Neural crest cell (in vitro differentiated cells): ENCODE measurements at regions not wholly inside any gene's neighbourhood (a gene's known extent, or its start where the extent isn't known, plus 50 kb on each side); places are given as distances from the start of the nearest gene placed in this dataset.

Source experiments
- DNase-seq: peaks from one replicate; pipeline ENCODE4 v3.0.0; 2021; ENCODE audit warnings: low read depth, mixed read lengths, low spot score
- H3K27ac Mint-ChIP-seq: one replicate; pipeline ENCODE4 v1.8.0; 2021; ENCODE audit warnings: mild to moderate bottlenecking, mixed read lengths; ENCODE audit not compliant: unreplicated experiment
- H3K27me3 Mint-ChIP-seq: 2 replicates; pipeline ENCODE4 v1.8.0; 2021; ENCODE audit warnings: low read depth, mild to moderate bottlenecking, mixed read lengths
- H3K36me3 Mint-ChIP-seq: 2 replicates; pipeline ENCODE4 v1.8.0; 2021; ENCODE audit warnings: low read depth, mild to moderate bottlenecking, mixed read lengths
- H3K4me1 Mint-ChIP-seq: 2 replicates; pipeline ENCODE4 v1.8.0; 2021; ENCODE audit warnings: mixed read lengths
- H3K4me3 Mint-ChIP-seq: one replicate; pipeline ENCODE4 v1.8.0; 2021; ENCODE audit warnings: mild to moderate bottlenecking, mixed read lengths
- H3K9me3 Mint-ChIP-seq: 2 replicates; pipeline ENCODE4 v1.8.0; 2021; ENCODE audit warnings: mixed read lengths
- TF ChIP-seq, protein P1 (sequence below): fragments of 200-600 bp; sonication (generic); conservative IDR thresholded peaks from 2 replicates; pipeline ENCODE4 v1.5.0; 2021; ENCODE audit warnings: antibody characterized with exemption, mild to moderate bottlenecking

- H3K4me3 Mint-ChIP-seq = no peak overlapping the region
- H3K9me3 Mint-ChIP-seq = no peaks in the 10 kb centered on the region
- TF ChIP-seq, protein P1, sequence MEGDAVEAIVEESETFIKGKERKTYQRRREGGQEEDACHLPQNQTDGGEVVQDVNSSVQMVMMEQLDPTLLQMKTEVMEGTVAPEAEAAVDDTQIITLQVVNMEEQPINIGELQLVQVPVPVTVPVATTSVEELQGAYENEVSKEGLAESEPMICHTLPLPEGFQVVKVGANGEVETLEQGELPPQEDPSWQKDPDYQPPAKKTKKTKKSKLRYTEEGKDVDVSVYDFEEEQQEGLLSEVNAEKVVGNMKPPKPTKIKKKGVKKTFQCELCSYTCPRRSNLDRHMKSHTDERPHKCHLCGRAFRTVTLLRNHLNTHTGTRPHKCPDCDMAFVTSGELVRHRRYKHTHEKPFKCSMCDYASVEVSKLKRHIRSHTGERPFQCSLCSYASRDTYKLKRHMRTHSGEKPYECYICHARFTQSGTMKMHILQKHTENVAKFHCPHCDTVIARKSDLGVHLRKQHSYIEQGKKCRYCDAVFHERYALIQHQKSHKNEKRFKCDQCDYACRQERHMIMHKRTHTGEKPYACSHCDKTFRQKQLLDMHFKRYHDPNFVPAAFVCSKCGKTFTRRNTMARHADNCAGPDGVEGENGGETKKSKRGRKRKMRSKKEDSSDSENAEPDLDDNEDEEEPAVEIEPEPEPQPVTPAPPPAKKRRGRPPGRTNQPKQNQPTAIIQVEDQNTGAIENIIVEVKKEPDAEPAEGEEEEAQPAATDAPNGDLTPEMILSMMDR = no peak
- no peaks in the 10 kb centered on the region for H3K27me3 Mint-ChIP-seq
- DNase-seq = no peak
- H3K27ac Mint-ChIP-seq = no peak overlapping the region
- H3K36me3 Mint-ChIP-seq = peaks cover 2% of the 10 kb centered on the region
- peaks cover 4% of the 10 kb centered on the region for H3K4me1 Mint-ChIP-seq
These were observed 387.9 kb upstream of the ANO3 start for GRCh38 chr11:25943777-25944661.

DNA sequence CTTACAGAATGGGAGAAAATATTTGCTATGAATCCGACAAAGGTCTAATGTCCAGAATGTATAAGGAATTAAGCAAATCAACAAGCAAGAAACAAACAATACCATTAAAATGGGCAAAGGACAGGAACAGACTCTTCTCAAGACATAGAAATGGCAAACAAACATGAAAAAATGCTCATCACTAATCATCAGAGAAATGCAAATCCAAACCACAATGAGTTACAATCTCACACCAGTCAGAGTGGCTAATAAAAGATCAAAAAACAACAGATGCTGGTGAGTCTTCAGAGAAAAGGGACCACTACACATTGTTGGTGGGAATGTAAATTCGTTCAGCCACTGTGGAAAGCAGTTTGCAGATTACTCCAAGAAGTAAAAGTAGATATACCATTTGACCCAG, 382.0 kb upstream of the ANO3 start:
- Mint-ChIP-seq H3K36me3 (peaks cover 2% of the 10 kb centered on the region), H3K9me3 (peaks cover 6% of the 10 kb centered on the region), H3K27me3 (no peaks in the 10 kb centered on the region)

GRCh38 chr11:25953006-25953405, 378.9 kb upstream of the ANO3 start:
- TF ChIP-seq, protein P1 = no peak
- H3K27me3 Mint-ChIP-seq = no peaks in the 10 kb centered on the region
- H3K27ac Mint-ChIP-seq = no peak overlapping the region
- H3K4me3 Mint-ChIP-seq = no peak overlapping the region
- H3K4me1 Mint-ChIP-seq = peaks cover 8% of the 10 kb centered on the region
- peaks cover 2% of the 10 kb centered on the region for H3K36me3 Mint-ChIP-seq
- peaks cover 6% of the 10 kb centered on the region for H3K9me3 Mint-ChIP-seq
- DNase-seq = no peak

More for the DNA sequence above, 382.0 kb upstream of the ANO3 start:
- DNase-seq = no peak
- TF ChIP-seq, protein P1 = no peak
- Mint-ChIP-seq H3K27ac (no peak overlapping the region), H3K4me1 (no peaks in the 10 kb centered on the region), H3K4me3 (no peak overlapping the region)

- H3K4me3 Mint-ChIP-seq = no peak overlapping the region
- peaks cover 10% of the 10 kb centered on the region for H3K4me1 Mint-ChIP-seq
- H3K27ac Mint-ChIP-seq = peak overlapping the region; percentile 27
- TF ChIP-seq, protein P1 = no peak
- no peaks in the 10 kb centered on the region for H3K36me3 Mint-ChIP-seq
- H3K27me3 Mint-ChIP-seq = no peaks in the 10 kb centered on the region
- H3K9me3 Mint-ChIP-seq = no peaks in the 10 kb centered on the region
- no peak for DNase-seq
These were observed 373.9 kb upstream of the ANO3 start for GRCh38 chr11:25958045-25958444.

DNA sequence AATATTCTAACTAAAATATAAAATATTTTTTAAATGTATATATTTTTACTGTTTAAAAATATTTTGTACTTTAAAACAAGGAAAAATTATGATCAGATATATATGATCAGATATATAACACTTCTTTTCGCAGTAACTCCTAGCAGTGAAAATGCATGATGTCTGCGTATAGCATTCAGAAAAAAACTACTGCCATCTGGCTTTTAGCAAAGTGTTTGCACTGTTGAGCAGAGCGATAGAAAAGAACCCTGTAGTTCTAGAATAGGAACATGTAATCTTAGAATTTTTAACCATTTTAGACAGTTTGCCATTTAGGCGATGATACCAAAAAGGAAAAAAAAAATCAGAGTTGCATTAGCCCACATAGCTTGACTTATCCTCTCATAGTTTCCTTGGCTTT, 370.4 kb upstream of the ANO3 start:
- TF ChIP-seq, protein P1 = peak; percentile 40
- H3K27ac Mint-ChIP-seq = no peak overlapping the region
- no peak overlapping the region for H3K4me3 Mint-ChIP-seq
- no peak for DNase-seq
- H3K9me3 Mint-ChIP-seq = no peaks in the 10 kb centered on the region
- H3K27me3 Mint-ChIP-seq = no peaks in the 10 kb centered on the region
- H3K36me3 Mint-ChIP-seq = no peaks in the 10 kb centered on the region
- H3K4me1 Mint-ChIP-seq = peaks cover 10% of the 10 kb centered on the region
